ENCODE measurements at regions not wholly inside any gene's neighbourhood (a gene's known extent, or its start where the extent isn't known, plus 50 kb on each side); places are given as distances from the start of the nearest gene placed in this dataset.
A peak's percentile ranks its signal among the peaks of the same experiment; 100 is the strongest.

DNA sequence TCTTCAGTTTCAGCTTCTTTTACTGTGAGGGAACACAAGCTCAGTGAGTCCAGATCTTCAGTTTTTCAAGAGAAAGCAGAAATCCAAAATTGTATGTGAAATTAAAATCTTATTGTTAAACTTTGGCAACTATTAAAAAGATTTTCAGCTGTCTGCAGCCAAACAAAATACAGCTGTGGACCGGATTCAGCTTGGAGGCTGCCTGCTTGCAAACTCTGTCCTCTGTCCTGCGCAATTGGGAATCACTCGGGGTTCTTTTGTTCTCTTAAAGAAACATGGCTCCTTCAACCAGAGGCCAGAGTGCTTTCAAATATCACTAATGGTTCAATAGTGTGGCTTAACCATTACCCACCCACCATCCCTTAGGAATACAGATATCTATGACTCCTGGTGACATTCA is 201.2 kb downstream of the CHIC2 start:
- Histone ChIP-seq H3K9ac (ENCODE audit: insufficient read depth, low read length) (no peak overlapping the region), H2AFZ (ENCODE audit: low read length) (no peak overlapping the region), H3K36me3 (ENCODE audit: control insufficient read depth, insufficient read depth, low read length) (no peaks in the 10 kb centered on the region), H3K9me3 (ENCODE audit: control insufficient read depth, insufficient read depth, low read depth, low read length) (no peaks in the 10 kb centered on the region), H4K20me1 (ENCODE audit: control insufficient read depth, extremely low read depth, insufficient read depth, low read length) (no peaks in the 10 kb centered on the region), H3K27ac (ENCODE audit: insufficient read depth, low read length) (peak overlapping the region; percentile 64), H3K79me2 (ENCODE audit: control insufficient read depth, insufficient read depth, low read length) (no peaks in the 10 kb centered on the region), H3K4me1 (ENCODE audit: control insufficient read depth, extremely low read depth, insufficient read depth, low read length) (peaks cover 19% of the 10 kb centered on the region), H3K27me3 (ENCODE audit: control insufficient read depth, insufficient read depth, low read length) (no peaks in the 10 kb centered on the region), H3K4me2 (ENCODE audit: extremely low read depth, insufficient read depth, low read length) (peak overlapping the region; percentile 65), H3K4me3 (replicated peaks in 1 of 4; ENCODE audit: control extremely low read depth in 1 of 4, insufficient read depth in 1 of 4, low read depth in 3 of 4, low read length in 4 of 4) (peak overlapping the region in 1 of 4 experiments; percentile 20)
- DNase-seq (ENCODE audit: low read depth in 2 of 2) = peak; percentile 69 to 86
- TF ChIP-seq, protein P1, sequence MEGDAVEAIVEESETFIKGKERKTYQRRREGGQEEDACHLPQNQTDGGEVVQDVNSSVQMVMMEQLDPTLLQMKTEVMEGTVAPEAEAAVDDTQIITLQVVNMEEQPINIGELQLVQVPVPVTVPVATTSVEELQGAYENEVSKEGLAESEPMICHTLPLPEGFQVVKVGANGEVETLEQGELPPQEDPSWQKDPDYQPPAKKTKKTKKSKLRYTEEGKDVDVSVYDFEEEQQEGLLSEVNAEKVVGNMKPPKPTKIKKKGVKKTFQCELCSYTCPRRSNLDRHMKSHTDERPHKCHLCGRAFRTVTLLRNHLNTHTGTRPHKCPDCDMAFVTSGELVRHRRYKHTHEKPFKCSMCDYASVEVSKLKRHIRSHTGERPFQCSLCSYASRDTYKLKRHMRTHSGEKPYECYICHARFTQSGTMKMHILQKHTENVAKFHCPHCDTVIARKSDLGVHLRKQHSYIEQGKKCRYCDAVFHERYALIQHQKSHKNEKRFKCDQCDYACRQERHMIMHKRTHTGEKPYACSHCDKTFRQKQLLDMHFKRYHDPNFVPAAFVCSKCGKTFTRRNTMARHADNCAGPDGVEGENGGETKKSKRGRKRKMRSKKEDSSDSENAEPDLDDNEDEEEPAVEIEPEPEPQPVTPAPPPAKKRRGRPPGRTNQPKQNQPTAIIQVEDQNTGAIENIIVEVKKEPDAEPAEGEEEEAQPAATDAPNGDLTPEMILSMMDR (conservative IDR thresholded peaks at IDR 0.05 in 1 of 2, IDR thresholded peaks at IDR 0.05 in 1 of 2; ENCODE audit: low read depth in 1 of 2, low read length in 2 of 2) = no peak
- TF ChIP-seq EZH2 (IDR thresholded peaks at IDR 0.05; ENCODE audit: low read length, missing control alignments) = no peak

DNA sequence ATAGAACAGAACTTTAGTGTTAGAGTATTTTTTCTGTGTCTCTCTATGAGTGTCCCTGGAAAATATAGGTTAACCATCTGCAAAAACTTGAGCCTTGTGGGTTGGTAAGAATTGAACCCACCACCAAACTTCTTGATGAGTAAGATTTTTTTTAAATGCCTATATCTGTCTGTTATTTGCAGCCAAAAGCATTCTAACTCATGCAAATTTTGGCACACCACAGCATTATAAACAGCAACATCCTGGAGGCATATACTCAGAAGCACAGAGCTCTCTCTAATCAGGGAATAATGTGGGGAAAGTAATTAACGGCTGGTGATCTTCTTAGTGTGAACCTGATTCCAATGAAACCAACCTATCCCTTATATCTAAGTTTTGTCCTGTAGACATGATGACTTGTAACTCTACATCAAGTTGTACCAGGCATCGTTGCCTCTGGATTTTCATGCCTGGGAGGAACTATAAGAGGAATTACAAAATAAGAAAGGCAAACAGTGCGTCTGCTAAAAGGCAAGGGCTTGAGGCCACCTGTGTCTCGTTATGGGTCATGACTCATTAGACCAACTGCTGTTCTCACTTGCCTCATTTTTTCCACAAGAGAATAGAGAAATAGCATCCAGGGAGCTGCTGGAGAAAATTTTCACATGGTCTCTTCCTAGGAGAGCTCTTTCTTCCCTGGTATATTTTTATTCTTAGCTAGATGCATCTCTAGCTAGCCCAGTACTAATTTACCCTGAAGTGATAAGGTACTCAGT is 202.4 kb downstream of the CHIC2 start:
- Histone ChIP-seq H3K9ac (ENCODE audit: insufficient read depth, low read length) (no peak overlapping the region), H3K27ac (ENCODE audit: insufficient read depth, low read length) (peak overlapping the region; percentile 64)

DNA sequence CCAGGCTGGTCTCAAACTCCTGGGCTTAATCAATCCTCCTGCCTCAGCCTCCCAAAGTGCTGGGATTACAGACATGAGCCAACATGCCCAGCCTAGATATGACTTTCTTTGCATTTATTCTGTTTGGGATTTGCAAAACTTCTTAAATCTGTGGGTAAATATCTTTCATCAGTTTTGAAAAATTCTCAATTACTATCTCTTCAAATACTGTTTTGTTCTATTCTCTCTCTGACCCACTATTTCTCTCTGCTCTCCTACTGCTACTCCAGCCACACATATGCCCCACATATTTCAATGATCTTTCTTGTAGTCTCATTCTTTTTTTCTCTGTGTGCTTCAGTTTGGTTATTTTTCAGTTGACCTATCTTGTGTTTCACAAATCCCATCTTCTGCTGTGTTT is 205.1 kb downstream of the CHIC2 start:
- Histone ChIP-seq H3K27ac (ENCODE audit: insufficient read depth, low read length) (no peak overlapping the region), H3K4me3 (replicated peaks in 1 of 4; ENCODE audit: control extremely low read depth in 1 of 4, insufficient read depth in 1 of 4, low read depth in 3 of 4, low read length in 4 of 4) (no peak overlapping the region), H2AFZ (ENCODE audit: low read length) (no peak overlapping the region), H3K79me2 (ENCODE audit: control insufficient read depth, insufficient read depth, low read length) (no peaks in the 10 kb centered on the region), H3K4me2 (ENCODE audit: extremely low read depth, insufficient read depth, low read length) (no peak overlapping the region), H3K36me3 (ENCODE audit: control insufficient read depth, insufficient read depth, low read length) (no peaks in the 10 kb centered on the region), H4K20me1 (ENCODE audit: control insufficient read depth, extremely low read depth, insufficient read depth, low read length) (no peaks in the 10 kb centered on the region), H3K9ac (ENCODE audit: insufficient read depth, low read length) (no peak overlapping the region), H3K4me1 (ENCODE audit: control insufficient read depth, extremely low read depth, insufficient read depth, low read length) (peaks cover 31% of the 10 kb centered on the region), H3K9me3 (ENCODE audit: control insufficient read depth, insufficient read depth, low read depth, low read length) (no peaks in the 10 kb centered on the region), H3K27me3 (ENCODE audit: control insufficient read depth, insufficient read depth, low read length) (no peaks in the 10 kb centered on the region)
- DNase-seq (ENCODE audit: low read depth in 2 of 2) = no peak
- TF ChIP-seq, protein P1 (conservative IDR thresholded peaks at IDR 0.05 in 1 of 2, IDR thresholded peaks at IDR 0.05 in 1 of 2; ENCODE audit: low read depth in 1 of 2, low read length in 2 of 2) = no peak
- no peak for TF ChIP-seq EZH2 (IDR thresholded peaks at IDR 0.05; ENCODE audit: low read length, missing control alignments)

More for the DNA sequence above, 202.4 kb downstream of the CHIC2 start:
- Histone ChIP-seq H3K27me3 (ENCODE audit: control insufficient read depth, insufficient read depth, low read length) (no peaks in the 10 kb centered on the region), H3K36me3 (ENCODE audit: control insufficient read depth, insufficient read depth, low read length) (no peaks in the 10 kb centered on the region), H3K4me2 (ENCODE audit: extremely low read depth, insufficient read depth, low read length) (peak overlapping the region; percentile 52), H3K79me2 (ENCODE audit: control insufficient read depth, insufficient read depth, low read length) (no peaks in the 10 kb centered on the region), H3K4me3 (replicated peaks in 1 of 4; ENCODE audit: control extremely low read depth in 1 of 4, insufficient read depth in 1 of 4, low read depth in 3 of 4, low read length in 4 of 4) (no peak overlapping the region), H3K9me3 (ENCODE audit: control insufficient read depth, insufficient read depth, low read depth, low read length) (no peaks in the 10 kb centered on the region), H2AFZ (ENCODE audit: low read length) (no peak overlapping the region), H3K4me1 (ENCODE audit: control insufficient read depth, extremely low read depth, insufficient read depth, low read length) (peaks cover 19% of the 10 kb centered on the region), H4K20me1 (ENCODE audit: control insufficient read depth, extremely low read depth, insufficient read depth, low read length) (no peaks in the 10 kb centered on the region)
- DNase-seq (ENCODE audit: low read depth in 2 of 2) = peak; percentile 93 to 94
- TF ChIP-seq EZH2 (IDR thresholded peaks at IDR 0.05; ENCODE audit: low read length, missing control alignments) = no peak
- TF ChIP-seq, protein P1 (conservative IDR thresholded peaks at IDR 0.05 in 1 of 2, IDR thresholded peaks at IDR 0.05 in 1 of 2; ENCODE audit: low read depth in 1 of 2, low read length in 2 of 2) = no peak
